Endothelial cell (in vitro differentiated cells): ENCODE measurements at regions not wholly inside any gene's neighbourhood (a gene's known extent, or its start where the extent isn't known, plus 50 kb on each side); places are given as distances from the start of the nearest gene placed in this dataset.

Source experiments
- DNase-seq: peaks from one replicate; pipeline ENCODE4 v3.0.0; 2021; ENCODE audit warnings: low spot score
- H3K27ac Mint-ChIP-seq: one replicate; pipeline ENCODE4 v1.8.0; 2021; ENCODE audit warnings: mixed read lengths, inconsistent platforms; ENCODE audit not compliant: unreplicated experiment
- H3K27me3 Mint-ChIP-seq: one replicate; pipeline ENCODE4 v1.8.0; 2021; ENCODE audit warnings: mild to moderate bottlenecking, moderate library complexity, mixed read lengths, inconsistent platforms; ENCODE audit not compliant: unreplicated experiment
- H3K36me3 Mint-ChIP-seq: one replicate; pipeline ENCODE4 v1.8.0; 2021; ENCODE audit warnings: mild to moderate bottlenecking, low read depth, mixed read lengths, inconsistent platforms; ENCODE audit not compliant: unreplicated experiment
- H3K4me1 Mint-ChIP-seq: one replicate; pipeline ENCODE4 v1.8.0; 2021; ENCODE audit warnings: mild to moderate bottlenecking, mixed read lengths, inconsistent platforms; ENCODE audit not compliant: unreplicated experiment
- H3K4me3 Mint-ChIP-seq: one replicate; pipeline ENCODE4 v1.8.0; 2021; ENCODE audit warnings: mild to moderate bottlenecking, mixed read lengths, inconsistent platforms; ENCODE audit not compliant: unreplicated experiment
- H3K9me3 Mint-ChIP-seq: one replicate; pipeline ENCODE4 v1.8.0; 2021; ENCODE audit warnings: mixed read lengths, inconsistent platforms; ENCODE audit not compliant: unreplicated experiment
- TF ChIP-seq, protein P1 (sequence below): fragments of 200-600 bp; sonication (generic); IDR thresholded peaks from one replicate; pipeline ENCODE4 v1.5.0; 2021; ENCODE audit warnings: antibody characterized with exemption; ENCODE audit not compliant: unreplicated experiment

GRCh38 chr2:156647377-156648010 lies 211.3 kb downstream of the GPD2 start:
- TF ChIP-seq, protein P1, sequence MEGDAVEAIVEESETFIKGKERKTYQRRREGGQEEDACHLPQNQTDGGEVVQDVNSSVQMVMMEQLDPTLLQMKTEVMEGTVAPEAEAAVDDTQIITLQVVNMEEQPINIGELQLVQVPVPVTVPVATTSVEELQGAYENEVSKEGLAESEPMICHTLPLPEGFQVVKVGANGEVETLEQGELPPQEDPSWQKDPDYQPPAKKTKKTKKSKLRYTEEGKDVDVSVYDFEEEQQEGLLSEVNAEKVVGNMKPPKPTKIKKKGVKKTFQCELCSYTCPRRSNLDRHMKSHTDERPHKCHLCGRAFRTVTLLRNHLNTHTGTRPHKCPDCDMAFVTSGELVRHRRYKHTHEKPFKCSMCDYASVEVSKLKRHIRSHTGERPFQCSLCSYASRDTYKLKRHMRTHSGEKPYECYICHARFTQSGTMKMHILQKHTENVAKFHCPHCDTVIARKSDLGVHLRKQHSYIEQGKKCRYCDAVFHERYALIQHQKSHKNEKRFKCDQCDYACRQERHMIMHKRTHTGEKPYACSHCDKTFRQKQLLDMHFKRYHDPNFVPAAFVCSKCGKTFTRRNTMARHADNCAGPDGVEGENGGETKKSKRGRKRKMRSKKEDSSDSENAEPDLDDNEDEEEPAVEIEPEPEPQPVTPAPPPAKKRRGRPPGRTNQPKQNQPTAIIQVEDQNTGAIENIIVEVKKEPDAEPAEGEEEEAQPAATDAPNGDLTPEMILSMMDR = no peak
- no peaks in the 10 kb centered on the region for H3K4me1 Mint-ChIP-seq
- H3K4me3 Mint-ChIP-seq = no peak overlapping the region
- no peak overlapping the region for H3K27ac Mint-ChIP-seq
- H3K36me3 Mint-ChIP-seq = no peaks in the 10 kb centered on the region
- no peaks in the 10 kb centered on the region for H3K9me3 Mint-ChIP-seq
- no peak for DNase-seq
- peaks cover 1% of the 10 kb centered on the region for H3K27me3 Mint-ChIP-seq

DNA sequence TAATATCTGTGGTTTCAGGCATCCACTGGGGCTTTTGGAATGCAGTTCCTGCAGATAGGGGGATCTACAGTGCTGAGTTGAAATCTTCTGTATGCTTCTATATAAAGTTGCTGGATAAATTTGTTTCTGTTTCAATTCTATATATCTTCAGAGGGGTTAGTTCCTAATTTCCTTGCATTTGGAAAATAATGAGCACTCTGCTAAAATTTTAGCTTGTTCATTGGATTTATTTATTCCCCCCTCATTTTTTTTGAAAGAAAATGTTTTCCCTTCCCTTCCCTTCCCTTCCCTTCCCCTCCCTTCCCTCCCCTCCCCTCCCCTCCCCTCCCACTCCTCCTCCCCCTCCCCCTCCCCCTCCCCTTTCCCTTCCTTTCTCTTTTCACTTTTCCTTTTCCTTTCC lies 212.3 kb downstream of the GPD2 start:
- no peaks in the 10 kb centered on the region for H3K4me1 Mint-ChIP-seq
- TF ChIP-seq, protein P1 = no peak
- H3K4me3 Mint-ChIP-seq = no peak overlapping the region
- no peaks in the 10 kb centered on the region for H3K9me3 Mint-ChIP-seq
- peaks cover 1% of the 10 kb centered on the region for H3K27me3 Mint-ChIP-seq
- DNase-seq = no peak
- no peaks in the 10 kb centered on the region for H3K36me3 Mint-ChIP-seq
- H3K27ac Mint-ChIP-seq = no peak overlapping the region

- Mint-ChIP-seq H3K27ac (no peak overlapping the region), H3K36me3 (no peaks in the 10 kb centered on the region), H3K4me1 (no peaks in the 10 kb centered on the region), H3K9me3 (no peaks in the 10 kb centered on the region), H3K4me3 (no peak overlapping the region), H3K27me3 (peaks cover 1% of the 10 kb centered on the region)
- DNase-seq = no peak
- TF ChIP-seq, protein P1 = no peak
Measured at GRCh38 chr2:156649596-156649995, 213.4 kb downstream of the GPD2 start.

- Mint-ChIP-seq H3K27ac (no peak overlapping the region), H3K4me3 (no peak overlapping the region), H3K9me3 (no peaks in the 10 kb centered on the region), H3K36me3 (no peaks in the 10 kb centered on the region), H3K27me3 (peaks cover 1% of the 10 kb centered on the region), H3K4me1 (no peaks in the 10 kb centered on the region)
- TF ChIP-seq, protein P1 = no peak
- no peak for DNase-seq
Measured at GRCh38 chr2:156652691-156653090, 216.5 kb downstream of the GPD2 start.

- Mint-ChIP-seq H3K4me3 (no peak overlapping the region), H3K4me1 (no peaks in the 10 kb centered on the region), H3K27me3 (peaks cover 1% of the 10 kb centered on the region), H3K27ac (no peak overlapping the region), H3K9me3 (no peaks in the 10 kb centered on the region), H3K36me3 (no peaks in the 10 kb centered on the region)
- DNase-seq = no peak
- TF ChIP-seq, protein P1 = no peak
Measured at GRCh38 chr2:156653675-156654074, 217.5 kb downstream of the GPD2 start.
